HEK293T (cell line): ENCODE measurements at regions not wholly inside any gene's neighbourhood (a gene's known extent, or its start where the extent isn't known, plus 50 kb on each side); places are given as distances from the start of the nearest gene placed in this dataset.

Source experiments
- CTCF ChIA-PET: fragments of 350-600 bp; formaldehyde crosslinking; extraction: SDS; loops from one replicate; lab custom pipeline; 2021; ENCODE audit warnings: antibody characterized with exemption, inconsistent platforms; lab: Yijun Ruan, JAX
- POLR2A ChIA-PET: fragments of 350-600 bp; formaldehyde crosslinking; extraction: SDS; loops from one replicate; lab custom pipeline; 2020; ENCODE audit warnings: antibody characterized with exemption, inconsistent platforms; lab: Yijun Ruan, JAX
- DNase-seq: peaks from one replicate; pipeline ENCODE4 v3.0.0; 2012; ENCODE audit warnings: mixed read lengths; ENCODE audit errors: extremely low spot score
- ARNT ChIP-seq: fragments of 450-650 bp; IDR thresholded peaks from 2 replicates; pipeline ENCODE4 v1.6.1; 2017; ENCODE audit warnings: mild to moderate bottlenecking
- BHLHE40 ChIP-seq: fragments of 450-650 bp; IDR thresholded peaks from 2 replicates; pipeline ENCODE4 v1.6.1; 2016; ENCODE audit warnings: mild to moderate bottlenecking, moderate library complexity, borderline replicate concordance
- CTBP1 ChIP-seq: fragments of 450-650 bp; IDR thresholded peaks from 2 replicates; pipeline ENCODE4 v1.6.1; 2016; ENCODE audit warnings: borderline replicate concordance
- ELF4 ChIP-seq: fragments of 450-650 bp; IDR thresholded peaks from 2 replicates; pipeline ENCODE4 v1.6.1; 2017; ENCODE audit warnings: antibody characterized with exemption
- FOXA1 ChIP-seq: fragments of 450-650 bp; IDR thresholded peaks from 2 replicates; pipeline ENCODE4 v1.6.1; 2016; ENCODE audit warnings: mild to moderate bottlenecking
- FOXK2 ChIP-seq: fragments of 450-650 bp; IDR thresholded peaks from 2 replicates; pipeline ENCODE4 v1.6.1; 2016; ENCODE audit warnings: mild to moderate bottlenecking
- FOXM1 ChIP-seq: fragments of 450-650 bp; IDR thresholded peaks from 2 replicates; pipeline ENCODE4 v1.6.1; 2017; ENCODE audit warnings: mild to moderate bottlenecking, borderline replicate concordance
- HDGF ChIP-seq: fragments of 450-650 bp; IDR thresholded peaks from 2 replicates; pipeline ENCODE4 v1.6.1; 2017; ENCODE audit warnings: antibody characterized with exemption, borderline replicate concordance
- L3MBTL2 ChIP-seq: fragments of 450-650 bp; conservative IDR thresholded peaks from 2 replicates; pipeline ENCODE4 v1.6.1; 2016; ENCODE audit warnings: mild to moderate bottlenecking
- LEF1 ChIP-seq: fragments of 450-650 bp; IDR thresholded peaks from 2 replicates; pipeline ENCODE4 v1.6.1; 2017; ENCODE audit warnings: mild to moderate bottlenecking, borderline replicate concordance
- NFRKB ChIP-seq: fragments of 450-650 bp; IDR thresholded peaks from 2 replicates; pipeline ENCODE4 v1.6.1; 2016; ENCODE audit warnings: mild to moderate bottlenecking, moderate library complexity
- SP1 ChIP-seq: fragments of 450-650 bp; IDR thresholded peaks from 2 replicates; pipeline ENCODE4 v1.6.1; 2017
- SUZ12 ChIP-seq: fragments of 450-650 bp; IDR thresholded peaks from 2 replicates; pipeline ENCODE4 v1.6.1; 2016; ENCODE audit warnings: mild to moderate bottlenecking
- TARDBP ChIP-seq: fragments of 450-650 bp; IDR thresholded peaks from 2 replicates; pipeline ENCODE4 v1.6.1; 2016
- ZNF384 ChIP-seq: fragments of 450-650 bp; IDR thresholded peaks from 2 replicates; pipeline ENCODE4 v1.6.1; 2016
- TF ChIP-seq, protein P1 (sequence below): fragments of 450-650 bp; IDR thresholded peaks from 2 replicates; pipeline ENCODE4 v1.6.1; 2016

DNA sequence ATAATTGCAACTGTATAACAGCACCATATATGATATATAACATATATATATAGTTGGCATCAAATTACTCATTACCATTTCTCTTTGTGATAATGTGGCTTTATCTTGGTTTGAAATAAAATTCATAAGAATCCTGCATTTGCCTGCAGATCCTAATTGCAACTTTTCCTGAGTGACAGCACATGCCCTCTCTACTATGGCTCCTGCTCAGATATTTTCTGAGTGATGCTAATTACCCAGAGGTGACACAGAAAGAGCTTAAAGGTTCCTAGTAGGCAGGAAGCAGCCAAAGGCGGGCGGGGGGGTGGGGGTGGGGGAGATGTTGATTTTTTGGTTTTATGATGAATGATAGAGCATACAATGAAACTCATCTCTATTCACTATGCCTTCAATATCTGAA, 370.6 kb downstream of the MFSD1 start:
- no peak for TF ChIP-seq TARDBP
- no peak for TF ChIP-seq FOXM1
- no peak for TF ChIP-seq NFRKB
- no peak for TF ChIP-seq ZNF384
- no peak for TF ChIP-seq CTBP1
- no peak for TF ChIP-seq SP1
- TF ChIP-seq, protein P1, sequence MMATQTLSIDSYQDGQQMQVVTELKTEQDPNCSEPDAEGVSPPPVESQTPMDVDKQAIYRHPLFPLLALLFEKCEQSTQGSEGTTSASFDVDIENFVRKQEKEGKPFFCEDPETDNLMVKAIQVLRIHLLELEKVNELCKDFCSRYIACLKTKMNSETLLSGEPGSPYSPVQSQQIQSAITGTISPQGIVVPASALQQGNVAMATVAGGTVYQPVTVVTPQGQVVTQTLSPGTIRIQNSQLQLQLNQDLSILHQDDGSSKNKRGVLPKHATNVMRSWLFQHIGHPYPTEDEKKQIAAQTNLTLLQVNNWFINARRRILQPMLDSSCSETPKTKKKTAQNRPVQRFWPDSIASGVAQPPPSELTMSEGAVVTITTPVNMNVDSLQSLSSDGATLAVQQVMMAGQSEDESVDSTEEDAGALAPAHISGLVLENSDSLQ = no peak
- TF ChIP-seq LEF1 = no peak
- TF ChIP-seq BHLHE40 = no peak
- TF ChIP-seq FOXA1 = no peak
- TF ChIP-seq HDGF = no peak
- no peak for TF ChIP-seq L3MBTL2
- TF ChIP-seq SUZ12 = no peak
- no peak for TF ChIP-seq ELF4
- TF ChIP-seq ARNT = no peak
- no peak for TF ChIP-seq FOXK2
- DNase-seq = no peak
- CTCF ChIA-PET = no interaction called here
- POLR2A ChIA-PET = no interaction called here

DNA sequence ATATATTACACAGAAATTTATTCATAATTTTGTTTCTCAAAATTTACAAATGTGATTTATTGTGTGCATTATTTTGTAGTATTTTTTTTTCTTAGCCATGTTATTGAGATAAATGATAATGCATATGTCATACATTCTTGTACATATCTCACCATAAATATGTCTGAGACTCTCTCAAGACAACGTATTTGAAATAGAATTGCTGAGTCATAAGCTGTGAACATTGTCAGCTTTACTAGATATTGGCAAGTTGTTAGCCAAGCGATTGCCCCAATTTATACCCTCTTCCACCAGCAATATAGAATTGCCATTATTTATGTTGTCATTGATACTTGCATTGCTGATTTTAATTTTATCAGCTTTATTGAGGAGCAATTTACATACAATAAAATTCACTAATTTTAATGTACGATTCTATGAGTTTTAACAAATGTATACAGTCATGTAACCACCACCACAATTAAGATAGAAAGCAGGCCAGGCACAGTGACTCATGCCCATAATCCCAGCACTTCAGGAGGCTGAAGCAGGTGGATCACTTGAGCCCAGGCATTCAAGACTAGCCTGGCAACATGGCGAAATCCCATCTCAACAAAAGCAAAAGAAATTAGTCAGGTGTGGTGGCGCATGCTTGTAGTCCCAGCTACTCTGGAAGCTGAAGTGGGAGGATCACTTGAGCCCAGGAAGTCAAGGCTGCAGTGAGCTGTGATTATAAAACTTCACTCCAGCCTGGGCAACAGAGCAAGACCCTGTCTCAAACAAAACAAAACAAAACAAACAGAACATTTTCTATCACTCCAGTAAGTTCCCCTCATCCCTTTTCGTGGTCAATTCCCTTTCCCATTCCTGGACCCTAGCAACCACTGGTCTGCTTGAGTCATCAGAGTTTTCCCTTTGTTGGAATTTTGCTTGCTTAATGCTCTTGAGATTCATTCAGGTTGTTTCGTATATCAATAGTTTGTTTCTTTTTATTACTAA, 373.1 kb downstream of the MFSD1 start:
- no peak for DNase-seq
- ChIA-PET CTCF (no interaction called here), POLR2A (no interaction called here)
- TF ChIP-seq L3MBTL2 (no peak), ZNF384 (no peak), TARDBP (no peak), ARNT (no peak), FOXK2 (no peak), ELF4 (no peak)

DNA sequence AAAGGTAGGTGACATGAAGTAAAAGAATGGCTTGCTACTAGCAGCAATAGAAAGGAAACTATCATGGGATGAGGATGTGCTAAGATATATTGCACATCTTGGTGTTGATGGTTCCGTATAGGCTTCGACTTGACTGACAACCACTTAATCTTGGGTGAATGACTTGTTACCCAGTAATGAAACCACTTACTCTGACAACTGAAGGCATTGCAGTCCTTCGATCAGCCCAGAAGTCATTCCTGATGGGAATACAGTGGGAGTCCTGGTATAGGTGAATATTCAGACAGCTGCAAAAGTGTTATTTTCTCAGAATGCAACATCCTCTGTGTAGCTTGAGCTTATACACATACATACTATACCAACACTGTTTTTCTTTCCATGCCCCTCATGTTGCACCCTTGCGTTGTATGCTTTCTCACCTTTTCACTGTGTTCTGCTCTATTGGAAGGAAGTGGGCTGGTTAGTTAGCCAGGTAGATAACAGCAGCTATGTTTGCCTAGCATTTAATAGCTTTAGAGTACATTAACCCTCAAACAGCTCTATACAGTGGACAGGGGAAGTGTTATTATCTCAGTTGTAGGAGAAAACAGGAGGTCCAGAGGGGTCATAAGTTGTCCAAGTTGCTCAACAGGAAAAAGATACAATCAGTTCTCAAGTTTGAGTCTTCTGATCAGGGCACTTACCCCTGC, 376.5 kb downstream of the MFSD1 start:
- DNase-seq = no peak
- TF ChIP-seq ELF4 (no peak), LEF1 (no peak), ZNF384 (no peak), CTBP1 (no peak), SUZ12 (no peak), TARDBP (no peak), HDGF (no peak), L3MBTL2 (no peak), FOXM1 (no peak), NFRKB (no peak), SP1 (no peak), FOXK2 (no peak)
- TF ChIP-seq, protein P1 = no peak
- CTCF ChIA-PET = no interaction called here
- POLR2A ChIA-PET = no interaction called here

DNA sequence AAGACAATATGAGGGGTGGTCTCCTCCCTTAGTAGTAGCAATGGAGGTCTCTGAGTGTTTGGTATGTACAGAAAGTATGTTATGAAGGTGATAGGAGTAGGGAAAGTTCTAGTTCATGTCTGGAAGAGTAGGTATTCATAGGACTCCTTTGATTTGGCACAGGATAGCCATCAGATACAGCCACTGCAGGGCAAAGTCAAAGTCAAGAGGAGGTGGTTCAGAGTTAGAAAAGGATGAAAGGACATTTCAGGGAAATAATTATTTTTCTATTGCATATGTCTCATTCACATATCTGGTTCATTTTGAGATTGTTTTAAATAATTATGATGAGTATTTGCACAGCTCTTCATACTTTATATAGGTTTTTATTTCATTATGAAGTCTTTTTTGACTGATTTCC, 381.1 kb downstream of the MFSD1 start:
- CTCF ChIA-PET = interaction anchor here (0.6 kb wide), 1 partner anchor 41 kb away, joined by 5 read pairs; no protein-coding TSS in a partner anchor
- POLR2A ChIA-PET = no interaction called here

DNA sequence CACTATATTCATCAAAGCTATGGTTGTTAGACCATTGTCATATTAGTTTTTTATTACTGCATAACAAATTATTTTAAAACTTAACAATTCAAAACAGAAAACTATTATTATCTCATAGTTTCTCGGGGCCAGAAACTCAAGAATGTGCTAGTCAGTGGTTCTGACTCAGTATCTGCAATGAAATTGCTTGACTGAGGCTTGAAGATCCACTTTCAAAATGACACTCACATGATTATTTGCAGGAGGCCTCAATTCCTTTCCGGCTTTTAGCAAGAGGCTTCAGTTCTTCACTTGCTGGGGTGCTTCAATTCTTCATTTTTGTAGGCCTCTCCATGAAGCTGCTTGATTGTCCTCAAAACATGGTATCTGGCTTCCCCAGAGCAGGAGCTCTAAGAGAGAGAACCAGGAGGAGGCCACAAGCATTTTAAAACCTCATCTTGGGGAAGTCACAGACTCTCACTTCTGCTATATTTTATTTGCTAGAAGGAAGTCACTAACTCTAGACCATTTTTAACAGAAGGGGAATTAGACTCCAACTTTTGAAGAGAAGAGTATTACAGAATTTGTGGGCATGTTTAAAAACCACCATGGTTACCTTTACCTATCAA, 383.7 kb downstream of the MFSD1 start:
- ChIA-PET CTCF (no interaction called here), POLR2A (no interaction called here)
- TF ChIP-seq FOXM1 (no peak), SUZ12 (no peak), SP1 (no peak), FOXK2 (no peak)
- DNase-seq = no peak

More for the DNA sequence above, 381.1 kb downstream of the MFSD1 start:
- TF ChIP-seq L3MBTL2 (no peak), TARDBP (no peak), SP1 (no peak), ARNT (no peak), NFRKB (no peak), FOXK2 (no peak), HDGF (no peak), SUZ12 (no peak), LEF1 (no peak), FOXM1 (no peak)
- TF ChIP-seq, protein P1 = no peak
- no peak for DNase-seq
